Astrocyte of the cerebellum (primary cell): ENCODE measurements at regions not wholly inside any gene's neighbourhood (a gene's known extent, or its start where the extent isn't known, plus 50 kb on each side); places are given as distances from the start of the nearest gene placed in this dataset.

ENCODE experiments used
- DNase-seq: peaks from one replicate; pipeline ENCODE4 v3.0.0-alpha.2; 2011; ENCODE audit warnings: low read depth
- H3K4me3 ChIP-seq: 2 replicates; pipeline ENCODE4 v1.5.1; 2011; ENCODE audit warnings: mild to moderate bottlenecking, low read depth, low read length, moderate library complexity
- in situ Hi-C: cut with HindIII; loops from 2 replicates; pipeline ENCODE4 v1.10.0; 2017; ENCODE audit warnings: low sequenced_read_pairs
- TF ChIP-seq, protein P1 (sequence below): IDR thresholded peaks from 2 replicates; pipeline ENCODE4 v1.5.1; 2012; ENCODE audit warnings: low read length, low read depth, moderate library complexity, mild to moderate bottlenecking; ENCODE audit errors: missing control alignments

DNA sequence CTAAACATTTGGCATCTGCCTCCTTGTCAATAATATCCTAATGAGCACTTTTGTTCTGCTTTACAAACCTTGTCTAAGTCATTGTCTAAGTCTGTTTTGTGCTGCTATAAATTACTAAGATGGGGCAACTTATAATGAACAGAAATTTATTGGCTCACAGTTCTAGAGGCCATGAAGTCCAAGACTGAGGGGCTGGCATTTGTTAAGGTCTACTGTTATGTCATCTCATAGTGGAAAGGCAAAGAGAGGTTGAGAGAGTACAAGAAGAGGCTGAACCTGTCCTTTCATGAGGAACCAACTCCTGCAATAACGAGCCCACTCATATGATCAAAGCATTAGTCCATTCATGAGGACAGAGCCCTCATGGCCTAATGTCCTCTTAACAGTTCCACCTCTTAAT lies 72.7 kb upstream of the KLF12 start:
- in situ Hi-C loops, result no loop called here
- H3K4me3 ChIP-seq, result no peak overlapping the region
- TF ChIP-seq, protein P1, sequence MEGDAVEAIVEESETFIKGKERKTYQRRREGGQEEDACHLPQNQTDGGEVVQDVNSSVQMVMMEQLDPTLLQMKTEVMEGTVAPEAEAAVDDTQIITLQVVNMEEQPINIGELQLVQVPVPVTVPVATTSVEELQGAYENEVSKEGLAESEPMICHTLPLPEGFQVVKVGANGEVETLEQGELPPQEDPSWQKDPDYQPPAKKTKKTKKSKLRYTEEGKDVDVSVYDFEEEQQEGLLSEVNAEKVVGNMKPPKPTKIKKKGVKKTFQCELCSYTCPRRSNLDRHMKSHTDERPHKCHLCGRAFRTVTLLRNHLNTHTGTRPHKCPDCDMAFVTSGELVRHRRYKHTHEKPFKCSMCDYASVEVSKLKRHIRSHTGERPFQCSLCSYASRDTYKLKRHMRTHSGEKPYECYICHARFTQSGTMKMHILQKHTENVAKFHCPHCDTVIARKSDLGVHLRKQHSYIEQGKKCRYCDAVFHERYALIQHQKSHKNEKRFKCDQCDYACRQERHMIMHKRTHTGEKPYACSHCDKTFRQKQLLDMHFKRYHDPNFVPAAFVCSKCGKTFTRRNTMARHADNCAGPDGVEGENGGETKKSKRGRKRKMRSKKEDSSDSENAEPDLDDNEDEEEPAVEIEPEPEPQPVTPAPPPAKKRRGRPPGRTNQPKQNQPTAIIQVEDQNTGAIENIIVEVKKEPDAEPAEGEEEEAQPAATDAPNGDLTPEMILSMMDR, result no peak
- DNase-seq, result no peak

DNA sequence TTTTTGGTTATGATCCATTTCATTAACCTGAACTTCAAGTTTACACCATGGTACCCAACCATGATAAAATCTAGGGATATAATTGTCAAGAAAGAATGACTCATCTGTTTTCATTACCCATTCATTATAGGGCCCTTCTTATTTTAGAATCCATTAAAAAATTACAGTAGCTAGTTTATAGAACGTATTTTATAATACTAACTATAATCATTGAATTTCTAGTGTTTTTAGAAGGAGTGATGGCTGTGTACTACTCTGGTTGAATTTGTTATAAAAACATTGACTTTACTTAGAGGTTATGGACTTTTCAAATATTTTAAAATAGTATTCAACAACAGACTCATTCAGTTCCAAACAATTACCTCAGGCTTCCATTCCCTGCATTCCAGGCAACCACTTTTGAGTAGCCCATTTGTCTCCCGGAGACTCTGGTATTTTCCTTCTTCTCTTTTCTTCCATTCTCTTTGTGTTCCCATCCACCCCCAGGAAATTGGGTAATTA lies 71.9 kb upstream of the KLF12 start:
- in situ Hi-C loops, result no loop called here
- TF ChIP-seq, protein P1, result no peak
- peak; percentile 94 for DNase-seq
- H3K4me3 ChIP-seq, result no peak overlapping the region

DNA sequence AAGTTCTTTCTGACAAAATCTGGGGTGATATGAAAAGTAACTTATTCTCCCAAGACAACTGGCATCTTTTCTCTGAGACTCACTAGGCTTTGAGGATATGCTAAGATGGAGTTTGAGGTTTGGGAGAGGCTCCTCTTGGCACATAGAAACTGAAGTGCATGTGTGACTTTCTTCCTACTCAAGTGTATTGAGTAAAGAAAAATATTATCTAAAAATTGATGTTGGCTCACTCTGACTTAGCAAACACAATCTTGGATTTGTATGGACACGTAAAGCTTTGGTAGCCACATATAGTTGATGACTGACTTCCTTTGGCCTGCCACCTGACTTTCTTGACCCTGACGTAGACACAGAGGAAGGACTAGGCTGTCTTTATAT lies 71.1 kb upstream of the KLF12 start:
- H3K4me3 ChIP-seq, result no peak overlapping the region
- DNase-seq, result no peak
- TF ChIP-seq, protein P1, result no peak
- in situ Hi-C loops, result no loop called here

DNA sequence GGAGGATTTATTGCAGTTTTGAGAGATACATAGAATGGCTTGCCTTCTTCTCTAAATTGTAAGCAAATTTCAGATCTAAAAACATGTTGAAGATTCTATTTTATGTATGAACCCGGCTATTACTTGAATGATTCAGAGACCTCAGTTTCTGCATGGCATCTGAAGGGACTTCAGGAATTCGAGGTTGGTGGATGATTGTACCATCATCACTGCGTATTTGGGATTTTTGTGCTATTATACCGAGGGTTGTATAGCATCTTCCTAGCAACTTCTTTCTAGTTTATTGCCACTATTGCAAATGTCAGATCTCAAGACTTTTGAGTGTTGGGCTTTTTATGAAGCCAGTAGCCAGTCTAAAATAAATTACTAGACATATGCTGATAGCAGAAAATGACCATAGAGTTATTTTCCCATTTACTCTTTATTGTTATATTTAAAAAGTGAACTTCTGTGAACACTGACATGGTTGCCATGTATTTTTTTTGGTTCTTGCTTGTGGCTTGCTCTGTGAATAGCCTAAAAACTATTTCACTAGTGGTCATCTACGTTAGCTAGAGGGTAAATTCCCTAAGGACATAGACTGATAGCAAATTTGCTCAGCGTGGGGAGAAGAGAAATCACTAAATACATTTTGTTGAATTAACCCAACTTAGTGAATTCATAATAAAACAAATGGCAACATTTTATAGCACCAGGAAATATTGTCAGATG lies 70.6 kb upstream of the KLF12 start:
- in situ Hi-C loops, result no loop called here
- H3K4me3 ChIP-seq, result no peak overlapping the region
- TF ChIP-seq, protein P1, result no peak
- no peak for DNase-seq

DNA sequence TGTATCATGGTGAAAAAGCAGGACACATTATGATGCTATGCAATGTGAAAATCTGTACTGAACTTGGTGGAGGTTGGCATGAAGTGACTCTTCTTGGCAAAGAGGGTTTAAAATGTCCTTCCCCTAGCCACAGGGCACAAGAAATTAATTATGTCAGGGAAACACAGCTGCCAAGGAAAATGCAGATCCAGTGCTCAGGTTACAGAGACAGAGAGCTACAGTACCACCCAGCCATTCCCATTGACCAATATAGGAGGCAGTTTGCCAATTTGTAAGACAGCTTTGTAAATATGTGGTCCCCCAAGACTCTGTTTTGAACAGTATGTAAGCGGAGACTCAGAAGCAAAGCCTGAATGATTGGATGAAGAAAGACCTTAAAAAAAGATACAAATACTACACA lies 69.4 kb upstream of the KLF12 start:
- TF ChIP-seq, protein P1, result no peak
- peak; percentile 32 for DNase-seq
- H3K4me3 ChIP-seq, result no peak overlapping the region
- in situ Hi-C loops, result no loop called here

DNA sequence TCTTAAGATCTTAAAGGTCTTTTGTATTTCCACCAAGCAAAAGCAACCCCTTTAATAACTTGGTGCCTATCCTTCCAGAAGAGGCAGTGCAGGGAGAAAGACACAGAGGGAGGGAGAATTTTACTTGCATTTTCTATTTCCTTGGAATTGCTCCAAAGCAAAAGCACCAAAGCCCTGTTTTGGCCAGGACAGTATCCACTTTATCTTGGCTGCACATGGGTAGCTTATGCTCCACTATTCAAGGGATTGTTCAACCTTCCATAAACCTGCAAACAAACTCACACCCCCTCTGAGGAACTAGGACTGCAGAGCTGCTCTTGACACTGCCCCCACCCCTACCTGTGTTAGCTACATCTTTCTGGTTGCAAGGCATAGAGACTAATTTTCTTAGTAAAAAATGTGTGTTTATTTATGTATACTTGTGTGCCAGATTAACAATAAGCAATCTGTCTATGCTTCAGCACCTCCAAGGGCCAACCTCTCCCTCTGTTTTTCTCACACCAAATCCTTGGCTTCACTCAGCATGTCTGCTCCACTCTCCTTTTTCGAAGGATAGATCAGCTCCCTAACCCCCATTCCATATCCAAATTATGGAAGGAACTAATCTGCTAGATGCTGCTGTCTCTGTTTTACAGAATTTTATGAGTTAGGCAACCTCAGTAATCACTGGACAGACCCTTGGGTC lies 68.1 kb upstream of the KLF12 start:
- no peak for DNase-seq
- in situ Hi-C loops, result no loop called here
- TF ChIP-seq, protein P1, result peak; percentile 4
- H3K4me3 ChIP-seq, result no peak overlapping the region
